ENCODE measurements at regions not wholly inside any gene's neighbourhood (a gene's known extent, or its start where the extent isn't known, plus 50 kb on each side); places are given as distances from the start of the nearest gene placed in this dataset.

DNA sequence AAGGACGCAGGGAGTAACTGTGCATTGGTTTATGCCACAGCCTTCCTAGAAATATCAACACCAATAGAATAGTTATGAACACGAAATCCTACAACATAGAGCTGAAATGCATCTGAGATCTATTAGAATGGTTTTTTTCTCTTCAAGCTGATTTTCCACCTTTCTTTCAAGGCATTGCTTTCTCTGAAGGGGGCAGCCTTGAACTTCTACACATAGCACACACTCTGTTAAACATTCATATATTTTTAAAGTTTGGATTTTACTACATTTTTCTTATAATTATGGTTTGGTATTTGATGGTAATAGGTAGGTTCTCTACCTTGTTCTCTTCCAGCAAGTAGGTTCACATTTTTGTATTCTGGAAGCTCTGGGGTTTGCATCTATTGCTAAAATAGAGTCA lies 661.8 kb downstream of the SEMA5A start:
- H3K36me3 ChIP-seq (ENCODE audit: control insufficient read depth in 2 of 2, insufficient read depth in 2 of 2, low read length in 1 of 2), result no peaks in the 10 kb centered on the region
- ChIA-PET POLR2A (no interaction called here), RAD21 (ENCODE audit: unreplicated experiment) (interaction anchor here (1.3 to 1.8 kb wide), 3 partner anchors 66 to 323 kb away, joined by 3 to 10 read pairs (median 4); no protein-coding TSS in a partner anchor), CTCF (interaction anchor here (0.5 to 2.1 kb wide), 15 partner anchors 13 to 327 kb away, joined by 3 to 10 read pairs (median 4); no protein-coding TSS in a partner anchor), SMC1A (ENCODE audit: uncharacterized antibody, unreplicated experiment) (interaction anchor here (0.5 to 1.6 kb wide), 13 partner anchors 13 to 323 kb away, joined by 3 to 6 read pairs (median 3); no protein-coding TSS in a partner anchor)
- no peak overlapping the region for H2AFZ ChIP-seq (ENCODE audit: control insufficient read depth, low read depth, low read length)
- ATAC-seq (no peak), DNase-seq (ENCODE audit: low read depth, low spot score) (no peak), FAIRE-seq (no peak)
- no peaks in the 10 kb centered on the region for H3K9me3 ChIP-seq (replicated peaks; ENCODE audit: control insufficient read depth, insufficient read depth, low read length)
- no peak overlapping the region for H3K27ac ChIP-seq (ENCODE audit: control insufficient read depth, insufficient read depth)
- H3K9ac ChIP-seq (ENCODE audit: control insufficient read depth, insufficient read depth, low read length), result no peak overlapping the region
- H3K79me2 ChIP-seq (ENCODE audit: control insufficient read depth, insufficient read depth, low read length), result no peaks in the 10 kb centered on the region
- WGBS (ENCODE audit: insufficient coverage, insufficient replicate concordance, low lambda C conversion rate, missing lambda C conversion rate), result 0% methylated on average over 2 of the region's 2 CpGs
- in situ Hi-C loops (cut with MboI) (no loop called here), intact Hi-C loops (cut with micrococcal nuclease; ENCODE audit: unreplicated experiment) (no loop called here)
- no peak overlapping the region for H3K4me3 ChIP-seq
- no peaks in the 10 kb centered on the region for H4K20me1 ChIP-seq (ENCODE audit: control insufficient read depth, insufficient read depth)
- no peak overlapping the region for H3K4me2 ChIP-seq (ENCODE audit: control insufficient read depth, insufficient read depth)
- H3K27me3 ChIP-seq (replicated peaks in 1 of 2; ENCODE audit: control insufficient read depth in 2 of 2, insufficient read depth in 2 of 2, low read length in 1 of 2), result no peaks in the 10 kb centered on the region
- H3K4me1 ChIP-seq (ENCODE audit: control insufficient read depth, insufficient read depth, low read length), result no peaks in the 10 kb centered on the region
- TF ChIP-seq, protein P1, sequence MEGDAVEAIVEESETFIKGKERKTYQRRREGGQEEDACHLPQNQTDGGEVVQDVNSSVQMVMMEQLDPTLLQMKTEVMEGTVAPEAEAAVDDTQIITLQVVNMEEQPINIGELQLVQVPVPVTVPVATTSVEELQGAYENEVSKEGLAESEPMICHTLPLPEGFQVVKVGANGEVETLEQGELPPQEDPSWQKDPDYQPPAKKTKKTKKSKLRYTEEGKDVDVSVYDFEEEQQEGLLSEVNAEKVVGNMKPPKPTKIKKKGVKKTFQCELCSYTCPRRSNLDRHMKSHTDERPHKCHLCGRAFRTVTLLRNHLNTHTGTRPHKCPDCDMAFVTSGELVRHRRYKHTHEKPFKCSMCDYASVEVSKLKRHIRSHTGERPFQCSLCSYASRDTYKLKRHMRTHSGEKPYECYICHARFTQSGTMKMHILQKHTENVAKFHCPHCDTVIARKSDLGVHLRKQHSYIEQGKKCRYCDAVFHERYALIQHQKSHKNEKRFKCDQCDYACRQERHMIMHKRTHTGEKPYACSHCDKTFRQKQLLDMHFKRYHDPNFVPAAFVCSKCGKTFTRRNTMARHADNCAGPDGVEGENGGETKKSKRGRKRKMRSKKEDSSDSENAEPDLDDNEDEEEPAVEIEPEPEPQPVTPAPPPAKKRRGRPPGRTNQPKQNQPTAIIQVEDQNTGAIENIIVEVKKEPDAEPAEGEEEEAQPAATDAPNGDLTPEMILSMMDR (IDR thresholded peaks at IDR 0.05 in 2 of 3, conservative IDR thresholded peaks at IDR 0.05 in 1 of 3; ENCODE audit: control insufficient read depth in 2 of 3, extremely low read depth in 1 of 3, insufficient read depth in 1 of 3, low read depth in 3 of 3, low read length in 3 of 3), result no peak
- TF ChIP-seq SMARCA5 (IDR thresholded peaks at IDR 0.05) (no peak), LARP7 (IDR thresholded peaks at IDR 0.05) (no peak), FOXK2 (IDR thresholded peaks at IDR 0.05) (no peak), MTA3 (IDR thresholded peaks at IDR 0.05; ENCODE audit: borderline replicate concordance, low read length) (no peak), GATAD2B (conservative IDR thresholded peaks at IDR 0.05; ENCODE audit: low read depth) (no peak)
- TF ChIP-seq, protein P2, sequence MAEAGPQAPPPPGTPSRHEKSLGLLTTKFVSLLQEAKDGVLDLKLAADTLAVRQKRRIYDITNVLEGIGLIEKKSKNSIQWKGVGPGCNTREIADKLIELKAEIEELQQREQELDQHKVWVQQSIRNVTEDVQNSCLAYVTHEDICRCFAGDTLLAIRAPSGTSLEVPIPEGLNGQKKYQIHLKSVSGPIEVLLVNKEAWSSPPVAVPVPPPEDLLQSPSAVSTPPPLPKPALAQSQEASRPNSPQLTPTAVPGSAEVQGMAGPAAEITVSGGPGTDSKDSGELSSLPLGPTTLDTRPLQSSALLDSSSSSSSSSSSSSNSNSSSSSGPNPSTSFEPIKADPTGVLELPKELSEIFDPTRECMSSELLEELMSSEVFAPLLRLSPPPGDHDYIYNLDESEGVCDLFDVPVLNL (IDR thresholded peaks at IDR 0.05; ENCODE audit: low read depth, low read length), result no peak
- BruUV-seq (replicated peaks), result no TSS peak

All from GM12878 (cell line).